H1 (cell line): ENCODE measurements at regions not wholly inside any gene's neighbourhood (a gene's known extent, or its start where the extent isn't known, plus 50 kb on each side); places are given as distances from the start of the nearest gene placed in this dataset.

Source experiments
- CHD7 ChIP-seq: fragments of 300-600 bp; sonication (generic); IDR thresholded peaks from 2 replicates; pipeline ENCODE4 v1.7.1; 2012; ENCODE audit warnings: low read length, moderate library complexity, mild to moderate bottlenecking, inconsistent platforms; ENCODE audit not compliant: insufficient replicate concordance
- CTBP2 ChIP-seq: IDR thresholded peaks from 2 replicates; pipeline ENCODE4 v1.7.0; 2011; ENCODE audit warnings: borderline replicate concordance, mild to moderate bottlenecking, moderate library complexity, mixed read lengths, low read length; ENCODE audit not compliant: insufficient read depth, insufficient read length
- FOSL1 ChIP-seq: IDR thresholded peaks from 2 replicates; pipeline ENCODE4 v1.6.1; 2011; ENCODE audit warnings: mild to moderate bottlenecking, low read depth, low read length, moderate library complexity; ENCODE audit not compliant: insufficient read depth
- PHF8 ChIP-seq: fragments of 200-600 bp; sonication (generic); conservative IDR thresholded peaks from 2 replicates; pipeline ENCODE4 v1.7.1; 2012; ENCODE audit warnings: low read depth, mild to moderate bottlenecking, inconsistent platforms, low read length, moderate library complexity
- SP2 ChIP-seq: IDR thresholded peaks from 2 replicates; pipeline ENCODE4 v1.6.1; 2012; ENCODE audit warnings: mild to moderate bottlenecking, low read length, inconsistent platforms
- TCF12 ChIP-seq: IDR thresholded peaks from 2 replicates; pipeline ENCODE4 v1.6.1; 2011; ENCODE audit warnings: low read depth, mild to moderate bottlenecking, low read length
- TEAD4 ChIP-seq: IDR thresholded peaks from 2 replicates; pipeline ENCODE4 v1.6.1; 2012; ENCODE audit warnings: low read depth, low read length, inconsistent platforms, mixed read lengths

- TF ChIP-seq CTBP2 (no peak), FOSL1 (no peak), CHD7 (no peak), TCF12 (no peak), PHF8 (no peak), TEAD4 (no peak), SP2 (no peak)
Measured at GRCh38 chr2:10220902-10221391, 81.8 kb upstream of the HPCAL1 start (continued).
